Stromal cell of bone marrow (primary cell): ENCODE measurements at regions not wholly inside any gene's neighbourhood (a gene's known extent, or its start where the extent isn't known, plus 50 kb on each side); places are given as distances from the start of the nearest gene placed in this dataset.
"Not testable (repeated sequence)": the region's sequence is repeated elsewhere in the genome, so short reads cannot be mapped to it uniquely, and the experiment has no call there.

Experiments used
- DNase-seq: peaks from one replicate; pipeline ENCODE4 v3.0.0-alpha.2; 2012; ENCODE audit warnings: low read depth

DNA sequence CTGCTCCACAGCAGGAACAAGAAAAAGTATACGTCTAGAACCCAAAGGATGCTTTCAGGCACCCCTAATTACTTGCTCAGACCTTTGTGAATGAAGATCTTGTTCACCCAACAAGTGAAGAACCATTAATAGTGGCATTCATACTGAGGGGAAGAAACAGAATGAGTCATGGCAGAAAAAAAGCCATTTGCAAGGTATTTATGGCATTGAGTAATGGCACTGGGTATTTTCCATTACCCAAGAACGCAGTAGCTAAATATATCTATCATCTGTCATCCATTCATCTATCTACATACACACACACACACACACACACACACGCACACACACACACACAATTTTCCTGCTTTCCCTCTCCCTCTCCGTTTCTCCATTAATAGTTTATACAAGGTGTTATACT, 56.4 kb upstream of the XIRP2 start:
- DNase-seq, result no peak

DNA sequence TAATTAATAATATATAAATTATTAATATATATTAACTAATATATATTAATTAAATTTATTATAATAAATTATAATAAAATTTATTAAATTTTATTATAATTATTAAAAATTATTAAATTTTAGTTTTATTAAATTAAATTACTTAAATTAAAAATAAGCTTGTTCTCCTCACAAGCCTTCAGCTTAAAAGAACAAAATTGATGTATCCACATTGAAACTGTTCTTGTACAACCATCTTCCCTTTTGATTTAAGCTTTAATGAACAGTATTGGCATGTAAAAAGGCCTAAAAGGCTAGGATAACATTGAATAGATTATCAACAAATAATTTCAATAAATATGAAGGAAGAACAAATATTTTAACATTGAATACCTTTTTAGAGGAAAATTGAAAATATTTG, 62.4 kb upstream of the XIRP2 start:
- no peak for DNase-seq

DNA sequence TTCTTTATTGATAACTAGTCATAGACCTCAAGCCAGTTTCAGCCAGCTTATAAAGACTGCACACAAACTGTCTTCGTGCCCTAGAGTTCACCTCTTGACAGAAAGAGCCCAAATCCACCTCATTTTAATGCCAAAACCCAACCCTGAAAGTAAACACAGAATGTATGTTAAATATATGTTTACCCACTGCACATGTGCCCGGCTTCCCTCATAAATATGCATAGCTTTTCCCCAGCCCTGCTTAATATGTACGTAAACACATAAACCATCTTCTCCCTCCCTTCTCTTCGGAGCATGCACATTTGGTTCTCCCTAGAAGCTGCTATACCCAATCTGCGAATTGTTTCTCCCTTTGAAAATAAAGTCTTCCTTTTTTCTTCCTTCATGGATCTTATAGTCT, 73.9 kb upstream of the XIRP2 start:
- no peak for DNase-seq

DNA sequence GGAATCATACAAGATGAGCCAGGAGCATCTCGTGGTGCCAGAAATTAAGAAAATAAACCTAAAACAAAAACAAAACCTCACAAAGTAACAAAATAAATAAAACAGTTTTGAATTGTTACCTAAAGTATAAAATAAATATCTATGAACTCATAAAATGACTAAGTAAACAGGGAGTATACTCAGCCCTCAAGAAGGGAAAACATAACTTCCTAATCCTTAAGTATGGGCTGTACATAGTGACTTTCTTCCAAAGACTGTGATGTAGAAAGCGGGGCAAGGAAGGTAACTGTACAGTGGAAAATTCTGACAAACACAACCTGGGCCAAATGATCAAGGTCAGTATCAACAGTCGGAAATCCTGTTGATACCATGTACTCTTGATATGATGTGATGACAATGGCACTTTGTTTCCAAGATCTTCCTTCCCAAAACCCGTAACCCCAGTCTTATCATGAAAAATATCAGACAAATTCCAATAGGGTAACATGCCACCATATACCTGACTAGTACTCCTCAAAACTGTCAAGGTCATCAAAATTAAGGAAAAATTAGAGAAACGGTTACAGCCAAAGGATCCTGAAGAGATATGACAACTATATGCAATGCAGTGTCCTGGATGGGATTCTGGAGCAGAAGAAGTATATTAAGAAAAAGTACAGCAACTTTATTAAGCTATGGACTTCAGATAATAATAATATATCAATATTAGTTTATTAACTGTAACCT, 76.0 kb upstream of the XIRP2 start:
- DNase-seq, result no peak

DNA sequence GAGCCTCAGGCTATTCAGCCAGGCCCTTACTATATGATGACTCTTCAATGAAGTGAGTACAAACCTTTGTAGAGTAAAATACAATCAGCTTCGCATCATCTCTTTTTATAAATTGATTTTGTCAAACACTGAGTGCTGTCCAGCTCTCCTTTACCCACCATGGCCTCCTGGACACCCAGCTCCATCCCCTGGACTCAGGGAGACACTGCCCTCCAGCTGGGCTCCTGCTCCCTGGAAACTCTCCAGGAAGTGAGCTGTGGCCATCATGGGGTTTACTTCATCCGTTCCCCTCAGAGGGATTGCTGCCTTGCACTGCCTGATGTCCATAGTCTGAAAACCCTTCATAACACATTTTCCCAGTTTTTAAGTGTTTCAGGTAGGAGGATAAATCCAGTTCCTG, 82.5 kb upstream of the XIRP2 start:
- no peak for DNase-seq

DNA sequence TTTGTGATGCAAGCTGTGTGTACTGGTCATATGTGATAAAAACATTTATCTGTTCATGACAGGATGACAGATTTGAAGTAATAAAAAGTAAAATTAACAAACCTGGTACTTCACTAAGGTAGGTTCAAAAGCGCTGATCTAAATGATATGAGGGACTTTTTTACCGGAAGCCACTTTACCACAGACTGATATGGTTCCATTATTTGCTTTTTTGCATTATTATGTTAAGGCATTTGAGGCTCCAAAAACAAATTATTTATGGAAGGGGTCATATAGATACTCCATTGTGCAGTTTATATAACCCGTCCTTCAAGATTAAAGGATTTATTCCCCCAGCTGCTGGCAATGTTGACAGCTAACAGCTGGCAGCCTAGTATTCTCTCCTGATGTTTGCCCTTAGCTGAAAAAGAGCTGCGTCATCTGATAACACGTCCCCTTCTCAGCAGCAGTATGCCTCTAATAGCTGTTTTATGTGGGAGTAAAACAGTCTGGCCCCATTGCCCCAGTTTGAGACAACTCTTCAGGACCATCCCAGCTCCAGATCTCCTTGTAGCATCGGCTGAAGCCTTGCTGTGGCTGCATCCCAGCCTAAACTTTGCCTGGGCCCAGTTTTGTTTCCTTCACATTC, 84.8 kb upstream of the XIRP2 start:
- DNase-seq, result no peak

DNA sequence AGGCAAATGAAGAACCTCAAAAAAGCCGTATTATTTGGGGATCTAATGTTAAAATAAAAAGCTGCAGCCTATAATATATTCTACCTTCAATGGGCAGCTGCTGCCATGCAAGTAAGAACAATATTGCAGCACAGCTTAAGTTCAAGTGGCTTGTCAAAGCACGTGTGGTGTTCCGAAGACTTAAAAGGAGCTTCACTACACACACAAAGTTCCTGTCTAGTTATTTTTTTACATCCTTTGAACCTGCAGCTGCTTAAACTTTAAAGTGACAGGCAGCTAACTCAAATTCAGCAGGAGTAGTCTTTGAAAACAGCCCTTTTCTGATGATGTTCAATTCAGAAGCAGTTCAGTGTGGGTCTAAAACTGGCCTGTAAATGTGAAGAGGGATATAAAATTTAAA, 85.8 kb upstream of the XIRP2 start:
- no peak for DNase-seq

DNA sequence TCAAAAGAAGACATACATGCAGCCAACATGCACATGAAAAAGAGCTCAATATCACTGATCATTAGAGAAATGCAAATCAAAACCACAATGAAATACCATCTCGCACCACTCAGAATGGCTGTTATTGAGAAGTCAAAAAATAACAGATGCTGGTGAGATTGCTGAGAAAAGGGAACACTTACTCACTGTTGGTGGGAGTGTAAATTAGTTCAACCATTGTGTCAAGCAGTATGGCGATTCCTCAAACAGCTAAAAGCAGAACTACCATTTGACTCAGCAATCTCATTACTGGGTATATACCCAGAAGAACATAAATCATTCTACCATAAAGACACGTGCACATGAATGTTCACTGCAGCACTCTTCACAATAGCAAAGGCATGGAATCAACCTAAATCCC, 95.5 kb upstream of the XIRP2 start:
- no peak for DNase-seq

DNA sequence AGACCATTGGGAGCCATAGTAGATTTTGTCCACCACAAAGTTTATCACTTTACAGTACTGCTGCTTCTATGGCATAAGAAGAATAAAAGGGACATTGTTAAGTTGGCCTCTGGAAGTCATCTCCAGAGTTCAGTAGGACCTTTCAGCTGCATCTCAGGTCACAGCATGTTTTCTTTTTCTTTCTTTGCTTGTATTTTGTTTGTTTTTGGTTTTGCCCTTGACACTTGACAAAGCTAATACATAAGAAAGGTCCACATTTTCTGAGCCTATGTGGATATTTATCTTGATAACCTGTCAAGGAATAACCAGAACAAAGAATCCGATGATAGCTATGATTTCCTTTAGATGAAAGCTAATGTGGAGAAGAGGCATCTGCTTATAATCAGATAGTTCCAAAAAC, 101.6 kb upstream of the XIRP2 start:
- no peak for DNase-seq

DNA sequence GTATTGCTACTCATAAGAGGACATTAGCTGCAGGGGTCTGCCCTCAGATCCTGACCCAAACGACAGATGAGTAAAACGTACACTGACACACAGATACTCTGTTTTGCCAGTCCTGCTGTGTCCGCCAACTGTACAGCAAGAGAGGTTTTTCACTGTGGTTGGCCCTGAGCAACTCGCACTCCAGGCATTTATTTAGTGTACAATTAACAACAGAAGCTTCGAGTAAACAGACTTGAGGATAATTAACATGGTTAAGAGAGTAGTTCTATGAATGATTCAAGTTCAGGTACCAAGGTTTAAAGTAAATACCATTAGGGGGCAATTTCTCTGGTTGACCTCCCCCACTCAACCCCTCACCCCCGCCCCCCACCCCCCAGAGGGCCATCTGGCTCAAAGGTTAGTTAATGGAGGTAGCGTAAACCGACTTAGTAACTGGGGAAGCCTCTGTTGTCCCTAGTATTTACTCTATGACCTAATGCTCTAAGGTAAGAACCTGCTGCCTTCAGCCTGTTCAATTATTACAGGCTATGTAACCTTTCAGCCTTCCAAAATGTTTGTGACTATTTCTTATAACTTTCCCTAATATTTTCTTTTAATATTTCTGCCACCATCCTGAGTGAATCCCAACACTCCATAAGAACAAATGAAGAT, 103.9 kb upstream of the XIRP2 start:
- DNase-seq, result no peak

DNA sequence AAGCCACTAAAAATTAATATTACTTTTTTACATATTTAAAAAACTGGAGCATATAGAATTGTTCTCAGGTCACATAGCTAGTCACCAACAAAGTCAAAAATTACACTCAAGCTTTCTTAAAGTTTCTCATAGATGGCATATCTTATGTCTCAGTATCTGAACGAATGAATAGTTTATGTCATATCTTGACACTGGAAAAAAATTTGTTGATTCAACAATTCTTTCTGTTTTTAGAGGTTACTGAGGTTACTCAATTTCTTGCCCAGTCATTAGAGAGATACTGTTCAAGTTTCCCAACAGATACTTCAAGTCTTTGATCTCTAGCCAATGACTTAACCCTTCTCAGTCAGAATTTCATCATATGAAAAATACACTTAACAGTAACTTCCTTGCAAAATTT, 113.1 kb upstream of the XIRP2 start:
- DNase-seq, result no peak

DNA sequence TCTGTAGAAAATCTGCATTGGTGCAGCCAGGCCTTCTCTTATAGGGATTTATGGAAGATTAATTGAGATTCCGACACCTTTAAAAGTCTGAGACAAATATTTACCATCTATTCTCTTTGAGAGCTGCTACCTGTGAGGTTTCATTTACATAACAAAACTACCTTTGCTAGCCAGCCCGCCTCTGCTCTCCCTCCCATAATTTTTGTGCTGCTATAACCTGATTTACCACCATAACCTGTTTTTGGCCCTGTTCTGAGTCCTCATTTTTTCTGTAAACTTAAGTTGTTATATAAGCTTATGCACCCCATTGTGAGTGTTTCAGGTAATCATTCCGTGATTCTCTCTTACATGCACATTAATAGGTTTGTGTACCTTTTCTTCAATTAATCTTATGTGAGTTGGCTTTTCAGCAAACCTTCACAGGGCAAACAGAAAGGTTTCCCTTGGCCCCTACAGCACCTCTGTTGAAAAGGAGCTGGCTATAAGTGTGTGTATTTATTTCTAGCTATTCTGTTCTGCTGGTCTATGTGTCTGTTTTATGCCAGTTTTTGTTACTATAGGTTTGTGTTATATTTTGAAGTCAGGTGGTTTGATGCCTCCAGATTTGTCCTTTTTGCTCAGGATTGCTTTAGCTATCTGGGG, 114.9 kb upstream of the XIRP2 start:
- no peak for DNase-seq

DNA sequence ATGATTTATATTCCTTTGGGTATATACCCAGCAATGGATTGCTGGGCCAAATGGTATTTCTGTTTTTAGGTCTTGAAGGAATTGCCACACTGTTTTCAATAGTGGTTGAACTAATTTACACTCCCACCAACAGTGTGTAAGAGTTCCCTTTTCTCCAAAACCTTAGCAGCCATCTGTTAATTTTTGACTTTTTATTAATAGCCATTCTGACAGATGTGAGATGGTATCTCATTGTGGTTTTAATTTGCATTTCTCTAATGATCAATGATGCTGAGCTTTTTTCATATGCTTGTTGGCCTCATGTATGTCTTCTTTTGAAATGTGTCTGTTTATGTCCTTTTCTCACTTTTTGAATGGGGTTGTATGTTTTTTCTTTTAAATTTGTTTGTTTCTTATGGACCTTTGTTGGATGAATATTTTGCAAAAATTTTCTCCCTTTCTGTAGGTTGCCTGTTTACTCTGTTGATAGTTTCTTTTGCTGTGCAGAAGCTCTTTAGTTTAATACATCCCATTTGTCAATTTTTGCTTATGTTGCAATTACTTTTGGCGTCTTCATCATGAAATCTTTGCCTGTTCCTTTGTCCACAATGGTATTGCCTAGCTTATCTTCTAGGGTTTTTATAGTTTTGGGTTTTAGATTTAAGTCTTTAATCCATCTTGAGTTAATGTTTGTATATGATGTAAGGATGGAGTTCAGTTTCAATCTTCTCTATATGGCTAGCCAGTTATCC, 119.7 kb upstream of the XIRP2 start:
- no peak for DNase-seq

DNA sequence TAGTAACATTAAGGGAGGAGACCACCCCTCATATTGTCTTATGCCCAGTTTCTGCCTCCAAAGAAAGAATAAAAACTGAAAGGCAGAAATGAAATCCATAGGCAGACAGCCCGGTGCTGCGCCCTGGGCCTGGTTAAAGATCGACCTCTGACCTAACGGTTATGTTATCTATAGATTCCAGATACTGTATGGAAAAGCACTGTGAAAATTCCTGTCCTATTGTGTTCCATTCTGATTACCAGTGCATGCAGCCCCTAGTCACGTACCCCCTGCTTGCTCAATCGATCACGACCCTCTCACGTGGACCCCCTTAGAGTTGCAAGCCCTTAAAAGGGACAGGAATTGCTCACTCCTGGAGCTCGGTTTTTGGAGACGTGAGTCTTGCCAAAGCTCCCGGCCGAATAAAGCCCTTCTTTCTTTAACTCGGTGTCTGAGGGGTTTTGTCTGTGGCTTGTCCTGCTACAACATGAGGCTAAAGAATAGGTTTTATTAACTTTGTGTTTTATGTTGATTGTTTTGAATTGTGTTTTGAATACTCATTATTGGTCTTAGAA, 121.4 kb upstream of the XIRP2 start:
- DNase-seq, result not testable (repeated sequence)

DNA sequence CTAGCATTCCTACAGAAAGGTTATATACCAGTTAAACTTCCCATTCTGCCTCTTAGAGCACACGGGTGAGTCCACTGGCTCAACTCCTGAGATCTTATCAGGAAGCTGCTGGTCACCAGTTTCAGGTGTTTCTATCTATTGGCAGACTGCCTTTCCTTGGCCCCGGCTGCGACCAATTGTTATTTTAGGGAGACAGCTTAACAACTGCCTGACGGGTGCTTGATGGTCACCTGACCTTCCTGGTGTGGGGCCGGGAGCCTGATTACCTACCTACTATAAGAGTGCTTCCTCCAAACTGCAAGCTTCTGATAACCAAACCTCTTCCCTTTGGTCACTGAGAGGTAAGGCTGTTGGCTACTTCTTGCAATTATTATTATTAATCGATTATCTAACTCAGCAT, 122.1 kb upstream of the XIRP2 start:
- DNase-seq, result no peak

DNA sequence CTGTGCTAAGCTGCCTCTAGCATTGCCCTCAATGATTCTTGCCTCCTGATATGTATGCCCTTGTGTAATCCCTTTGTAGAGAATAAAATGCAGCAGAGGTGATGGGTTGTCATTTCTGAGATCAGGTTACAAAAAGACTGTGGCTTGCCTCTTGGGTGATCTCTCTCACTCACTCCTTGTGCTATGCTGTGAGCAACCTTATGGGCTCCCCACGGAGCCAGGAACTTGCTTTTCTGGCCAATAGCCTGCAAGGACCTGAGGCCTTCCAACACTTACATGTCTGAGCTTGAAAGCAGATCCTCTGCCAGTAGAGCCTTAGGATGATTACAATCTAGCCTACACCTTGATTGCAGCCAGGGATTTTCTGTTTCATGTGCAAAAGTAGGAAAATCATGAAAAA, 123.1 kb upstream of the XIRP2 start:
- DNase-seq, result no peak

DNA sequence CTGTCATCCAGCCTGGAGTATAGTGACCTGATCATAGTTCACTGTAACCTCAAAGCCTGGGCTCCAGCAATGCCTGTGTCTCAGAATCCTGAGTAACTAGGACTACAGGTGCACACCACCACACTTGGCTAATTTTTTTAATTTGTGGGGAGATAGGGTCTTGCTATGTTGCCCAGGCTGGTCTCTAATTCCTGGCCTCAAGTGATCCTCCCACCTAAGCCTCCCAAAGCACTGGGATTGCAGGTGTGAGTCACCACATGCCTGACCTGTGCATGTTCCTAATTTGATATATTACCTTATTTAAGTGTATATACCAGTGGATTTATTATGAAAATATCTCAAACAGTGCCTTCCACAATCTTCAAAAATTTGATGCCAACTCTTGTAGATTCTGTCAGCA, 123.6 kb upstream of the XIRP2 start:
- no peak for DNase-seq

DNA sequence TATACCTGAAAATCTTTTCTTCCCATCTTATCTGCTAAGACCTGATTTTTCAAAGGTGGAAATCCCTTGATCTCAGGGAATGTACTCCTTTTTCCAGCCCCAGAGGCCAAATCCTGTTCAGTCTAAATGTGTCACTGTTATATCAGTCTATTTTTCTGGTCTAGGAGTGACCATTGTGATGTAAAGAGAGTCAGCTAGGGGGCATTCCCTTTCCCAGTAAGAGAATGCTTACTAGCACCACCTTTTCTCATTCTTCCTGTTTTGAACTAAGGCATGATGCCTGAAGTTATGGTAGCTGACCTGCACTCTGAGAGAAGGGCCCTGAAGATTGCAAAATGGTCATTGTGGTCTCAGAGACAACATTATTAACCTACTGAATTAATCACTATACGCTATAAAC, 124.1 kb upstream of the XIRP2 start:
- DNase-seq, result no peak

DNA sequence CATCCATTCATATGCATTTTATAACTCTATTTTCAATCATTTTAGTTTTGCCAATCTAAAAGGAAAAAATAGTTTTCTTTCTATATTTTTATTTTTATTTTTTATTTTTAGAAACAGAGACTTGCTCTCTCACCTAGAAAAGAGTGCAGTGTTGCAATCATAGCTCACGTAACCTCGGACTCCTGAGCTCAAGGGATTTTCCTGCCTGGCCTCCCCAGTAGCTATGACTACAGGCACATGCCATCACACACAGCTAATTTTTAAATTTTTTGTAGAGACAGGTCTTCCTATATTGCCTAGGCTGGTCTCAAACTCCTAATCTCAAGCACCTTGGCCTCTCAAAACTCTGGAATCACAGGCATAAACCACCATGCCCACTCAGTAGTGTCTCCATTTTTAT, 125.5 kb upstream of the XIRP2 start:
- no peak for DNase-seq

DNA sequence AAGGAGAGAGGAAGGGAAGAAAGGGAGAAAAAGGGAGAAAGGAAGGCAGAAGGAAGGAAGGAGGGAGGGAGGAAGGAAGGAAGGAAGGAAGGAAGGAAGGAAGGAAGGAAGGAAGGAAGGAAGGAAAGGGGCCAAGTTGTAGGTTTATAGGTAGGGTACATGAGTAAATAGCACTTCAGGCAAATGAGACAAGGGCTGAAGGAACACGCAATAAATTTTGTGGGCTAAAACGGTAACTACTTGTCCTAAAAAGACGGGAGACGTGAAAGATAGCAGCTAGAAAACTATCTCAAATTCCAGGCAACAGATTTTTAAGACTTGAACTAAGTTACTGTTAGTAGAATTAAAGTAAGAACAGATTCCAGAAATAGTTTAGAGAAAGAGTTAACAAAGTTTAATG, 129.3 kb upstream of the XIRP2 start:
- DNase-seq, result no peak

DNA sequence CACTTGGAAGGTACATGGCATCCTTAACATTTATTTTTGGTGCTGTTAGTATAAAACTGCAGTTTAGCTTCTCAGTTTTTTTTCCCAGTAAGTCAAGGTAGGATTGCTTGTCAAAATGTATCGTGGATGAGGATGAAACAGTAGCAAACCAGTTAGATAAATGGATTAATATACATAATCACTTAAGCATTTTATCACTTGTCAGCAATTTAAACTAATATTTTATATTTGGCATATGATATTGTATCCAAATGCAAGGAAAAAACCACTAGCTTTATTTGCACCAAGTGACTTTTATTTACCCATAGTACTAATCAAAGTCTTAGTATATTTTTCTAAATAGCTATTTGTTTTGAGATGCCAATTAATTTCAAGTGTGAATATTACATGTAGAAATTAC, 137.7 kb upstream of the XIRP2 start:
- no peak for DNase-seq

DNA sequence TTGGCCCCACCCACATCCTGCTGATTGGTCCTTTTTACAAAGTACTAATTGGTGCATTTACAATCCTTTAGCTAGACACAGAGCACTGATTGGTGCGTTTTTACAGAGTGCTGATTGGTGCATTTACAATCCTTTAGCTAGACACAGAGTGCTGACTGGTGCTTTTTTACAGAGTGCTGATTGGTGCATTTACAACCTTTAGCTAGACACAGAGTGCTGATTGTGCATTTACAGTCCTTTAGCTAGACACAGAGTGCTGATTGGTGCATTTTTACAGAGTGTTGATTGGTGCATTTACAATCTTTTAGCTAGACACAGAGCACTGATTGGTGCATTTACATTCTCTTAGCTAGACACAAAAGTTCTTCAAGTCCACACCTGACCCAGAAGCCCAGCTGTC, 144.2 kb upstream of the XIRP2 start:
- not testable (repeated sequence) for DNase-seq
